ENCODE measurements at regions not wholly inside any gene's neighbourhood (a gene's known extent, or its start where the extent isn't known, plus 50 kb on each side); places are given as distances from the start of the nearest gene placed in this dataset.

GRCh38 chr15:47876986-47877385 is 159.7 kb downstream of the SEMA6D start:
- no peak overlapping the region for H3K4me3 ChIP-seq (ENCODE audit: control insufficient read depth, low read depth, low read length)
- no peak for TF ChIP-seq CTCF (conservative IDR thresholded peaks at IDR 0.05; ENCODE audit: control insufficient read depth, insufficient read depth, low read depth, low read length)
- no peak for DNase-seq (ENCODE audit: low read depth)

- no peak for TF ChIP-seq CTCF (conservative IDR thresholded peaks at IDR 0.05; ENCODE audit: control insufficient read depth, insufficient read depth, low read depth, low read length)
Observed at GRCh38 chr15:47877836-47878235, 160.5 kb downstream of the SEMA6D start.

GRCh38 chr15:47885920-47886319 is 168.6 kb downstream of the SEMA6D start:
- no peak for TF ChIP-seq CTCF (conservative IDR thresholded peaks at IDR 0.05; ENCODE audit: control insufficient read depth, insufficient read depth, low read depth, low read length)
- peak; percentile 88 for DNase-seq (ENCODE audit: low read depth)
- no peak overlapping the region for H3K4me3 ChIP-seq (ENCODE audit: control insufficient read depth, low read depth, low read length)

More at GRCh38 chr15:47877836-47878235, 160.5 kb downstream of the SEMA6D start:
- no peak overlapping the region for H3K4me3 ChIP-seq (ENCODE audit: control insufficient read depth, low read depth, low read length)
- DNase-seq (ENCODE audit: low read depth) = no peak

GRCh38 chr15:47887241-47887800 is 170.0 kb downstream of the SEMA6D start:
- DNase-seq (ENCODE audit: low read depth) = no peak
- no peak for TF ChIP-seq CTCF (conservative IDR thresholded peaks at IDR 0.05; ENCODE audit: control insufficient read depth, insufficient read depth, low read depth, low read length)
- H3K4me3 ChIP-seq (ENCODE audit: control insufficient read depth, low read depth, low read length) = no peak overlapping the region

GRCh38 chr15:47888385-47889100 is 171.2 kb downstream of the SEMA6D start:
- no peak for TF ChIP-seq CTCF (conservative IDR thresholded peaks at IDR 0.05; ENCODE audit: control insufficient read depth, insufficient read depth, low read depth, low read length)
- DNase-seq (ENCODE audit: low read depth) = peak; percentile 64
- H3K4me3 ChIP-seq (ENCODE audit: control insufficient read depth, low read depth, low read length) = no peak overlapping the region

GRCh38 chr15:47890397-47891150 is 173.3 kb downstream of the SEMA6D start:
- TF ChIP-seq CTCF (conservative IDR thresholded peaks at IDR 0.05; ENCODE audit: control insufficient read depth, insufficient read depth, low read depth, low read length) = no peak
- no peak overlapping the region for H3K4me3 ChIP-seq (ENCODE audit: control insufficient read depth, low read depth, low read length)
- DNase-seq (ENCODE audit: low read depth) = no peak
